OCI-LY7 (cell line): ENCODE measurements at regions not wholly inside any gene's neighbourhood (a gene's known extent, or its start where the extent isn't known, plus 50 kb on each side); places are given as distances from the start of the nearest gene placed in this dataset.

Experiments used
- CTCF ChIP-seq: fragments of 200-600 bp; sonication (generic); conservative IDR thresholded peaks from 2 replicates; pipeline ENCODE4 v1.5.1; 2014; ENCODE audit warnings: mild to moderate bottlenecking, antibody characterized with exemption, low read length, moderate library complexity, mixed read lengths
- EZH2phosphoT487 ChIP-seq: fragments of 200-600 bp; sonication (generic); IDR thresholded peaks from 2 replicates; pipeline ENCODE4 v1.6.1; 2018; ENCODE audit warnings: low read depth, borderline replicate concordance, mild to moderate bottlenecking, mixed run types, antibody characterized with exemption, low read length, moderate library complexity, mixed read lengths

DNA sequence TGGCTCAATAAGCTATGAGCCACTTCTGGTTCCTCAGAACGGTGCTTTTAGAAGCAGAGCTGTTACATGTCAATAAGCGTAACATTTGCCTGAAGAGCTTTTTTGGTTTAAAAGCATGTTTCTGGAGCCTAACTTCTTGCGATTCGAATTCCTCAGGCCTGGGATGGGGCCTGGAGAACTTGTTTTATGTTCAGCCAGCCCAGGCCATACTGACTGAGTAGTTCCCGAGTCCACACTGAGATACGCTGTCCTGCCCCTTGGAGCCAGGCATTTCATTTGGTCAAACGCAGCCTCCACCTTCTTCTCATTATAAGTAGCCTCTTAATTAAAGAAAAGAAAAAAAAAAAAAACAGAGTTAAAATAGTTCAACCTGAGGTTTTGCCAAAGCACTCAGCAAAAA is 260.6 kb upstream of the ANKRD55 start:
- TF ChIP-seq CTCF (no peak), EZH2phosphoT487 (no peak)
